Transverse colon (tissue), 4 donors: ENCODE measurements at regions not wholly inside any gene's neighbourhood (a gene's known extent, or its start where the extent isn't known, plus 50 kb on each side); places are given as distances from the start of the nearest gene placed in this dataset.

Experiments used
- POLR2A ChIP-seq: fragments of 450-650 bp; IDR thresholded peaks from one replicate; pipeline ENCODE4 v1.6.1; 2016; ENCODE audit warnings: antibody characterized with exemption, mild to moderate bottlenecking, moderate library complexity
- POLR2AphosphoS5 ChIP-seq, 3 donors: sonication (generic); formaldehyde crosslinking; IDR thresholded peaks; one replicate each; pipeline ENCODE4 v1.6.1; 2016; ENCODE audit warnings: antibody characterized with exemption in 3 of 3
- TF ChIP-seq, protein P1 (sequence below), 5 experiments: fragments of 200-600 bp in 3 of 5; fragments of 450-650 bp in 2 of 5; sonication (generic) in 3 of 5; IDR thresholded peaks; 1 replicate in 2 of 5; 2 replicates in 3 of 5; pipeline ENCODE4 v1.5.1; 2016 to 2017; ENCODE audit warnings: antibody characterized with exemption in 5 of 5, inconsistent platforms in 3 of 5, mild to moderate bottlenecking in 2 of 5, moderate library complexity in 1 of 5

DNA sequence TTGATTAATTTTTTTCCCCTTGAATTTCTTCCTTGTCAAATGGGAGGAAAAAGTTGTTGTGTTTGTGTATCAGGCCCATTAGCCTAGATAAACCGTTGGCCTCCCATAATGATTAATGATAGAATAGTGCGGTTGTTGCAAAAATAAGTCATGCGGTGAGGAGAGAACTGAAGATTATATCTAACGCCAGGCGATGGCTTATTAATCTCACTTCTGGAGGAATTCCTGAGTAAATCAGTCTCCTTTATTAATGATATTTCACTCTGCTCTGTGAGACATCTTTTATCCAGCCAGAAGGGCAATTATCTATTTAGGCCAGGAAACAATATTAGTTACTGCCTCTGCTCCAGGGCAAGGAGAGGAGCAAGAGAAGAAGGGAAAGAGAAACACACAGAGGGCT is 107.3 kb downstream of the IRX5 start:
- TF ChIP-seq POLR2AphosphoS5 (IDR thresholded peaks at IDR 0.05) (no peak), POLR2A (no peak)
- TF ChIP-seq, protein P1, sequence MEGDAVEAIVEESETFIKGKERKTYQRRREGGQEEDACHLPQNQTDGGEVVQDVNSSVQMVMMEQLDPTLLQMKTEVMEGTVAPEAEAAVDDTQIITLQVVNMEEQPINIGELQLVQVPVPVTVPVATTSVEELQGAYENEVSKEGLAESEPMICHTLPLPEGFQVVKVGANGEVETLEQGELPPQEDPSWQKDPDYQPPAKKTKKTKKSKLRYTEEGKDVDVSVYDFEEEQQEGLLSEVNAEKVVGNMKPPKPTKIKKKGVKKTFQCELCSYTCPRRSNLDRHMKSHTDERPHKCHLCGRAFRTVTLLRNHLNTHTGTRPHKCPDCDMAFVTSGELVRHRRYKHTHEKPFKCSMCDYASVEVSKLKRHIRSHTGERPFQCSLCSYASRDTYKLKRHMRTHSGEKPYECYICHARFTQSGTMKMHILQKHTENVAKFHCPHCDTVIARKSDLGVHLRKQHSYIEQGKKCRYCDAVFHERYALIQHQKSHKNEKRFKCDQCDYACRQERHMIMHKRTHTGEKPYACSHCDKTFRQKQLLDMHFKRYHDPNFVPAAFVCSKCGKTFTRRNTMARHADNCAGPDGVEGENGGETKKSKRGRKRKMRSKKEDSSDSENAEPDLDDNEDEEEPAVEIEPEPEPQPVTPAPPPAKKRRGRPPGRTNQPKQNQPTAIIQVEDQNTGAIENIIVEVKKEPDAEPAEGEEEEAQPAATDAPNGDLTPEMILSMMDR (IDR thresholded peaks at IDR 0.05) = no peak
